Loucy (cell line): ENCODE measurements at regions not wholly inside any gene's neighbourhood (a gene's known extent, or its start where the extent isn't known, plus 50 kb on each side); places are given as distances from the start of the nearest gene placed in this dataset.

Experiments
- EZH2phosphoT487 ChIP-seq: fragments of 200-600 bp; IDR thresholded peaks from 2 replicates; pipeline ENCODE4 v1.6.1; 2018; ENCODE audit warnings: antibody characterized with exemption, mild to moderate bottlenecking, moderate library complexity, borderline replicate concordance
- TF ChIP-seq, protein P1 (sequence below): fragments of 200-600 bp; sonication (generic); conservative IDR thresholded peaks from 2 replicates; pipeline ENCODE4 v1.5.1; 2014; ENCODE audit warnings: mild to moderate bottlenecking, antibody characterized with exemption, low read length

DNA sequence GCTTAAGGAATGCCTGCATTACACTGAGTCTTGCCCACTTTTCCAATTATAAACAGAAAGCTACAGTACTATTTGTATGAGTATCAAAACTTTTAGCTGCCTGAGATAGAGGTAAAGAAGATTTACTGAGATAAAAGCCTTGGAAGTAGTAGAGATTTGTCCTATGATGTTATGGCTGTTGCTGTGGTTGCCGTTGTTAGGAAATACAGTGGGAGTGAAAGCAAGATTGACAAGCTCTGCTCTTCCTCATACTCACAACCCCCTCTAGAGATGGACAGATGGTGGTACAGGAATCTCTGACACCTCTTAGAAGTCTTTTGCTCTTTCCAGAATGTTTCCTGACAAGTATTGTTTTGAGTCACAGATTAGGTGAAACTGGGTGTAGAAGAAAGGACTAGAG is 242.5 kb downstream of the RPIA start:
- TF ChIP-seq, protein P1, sequence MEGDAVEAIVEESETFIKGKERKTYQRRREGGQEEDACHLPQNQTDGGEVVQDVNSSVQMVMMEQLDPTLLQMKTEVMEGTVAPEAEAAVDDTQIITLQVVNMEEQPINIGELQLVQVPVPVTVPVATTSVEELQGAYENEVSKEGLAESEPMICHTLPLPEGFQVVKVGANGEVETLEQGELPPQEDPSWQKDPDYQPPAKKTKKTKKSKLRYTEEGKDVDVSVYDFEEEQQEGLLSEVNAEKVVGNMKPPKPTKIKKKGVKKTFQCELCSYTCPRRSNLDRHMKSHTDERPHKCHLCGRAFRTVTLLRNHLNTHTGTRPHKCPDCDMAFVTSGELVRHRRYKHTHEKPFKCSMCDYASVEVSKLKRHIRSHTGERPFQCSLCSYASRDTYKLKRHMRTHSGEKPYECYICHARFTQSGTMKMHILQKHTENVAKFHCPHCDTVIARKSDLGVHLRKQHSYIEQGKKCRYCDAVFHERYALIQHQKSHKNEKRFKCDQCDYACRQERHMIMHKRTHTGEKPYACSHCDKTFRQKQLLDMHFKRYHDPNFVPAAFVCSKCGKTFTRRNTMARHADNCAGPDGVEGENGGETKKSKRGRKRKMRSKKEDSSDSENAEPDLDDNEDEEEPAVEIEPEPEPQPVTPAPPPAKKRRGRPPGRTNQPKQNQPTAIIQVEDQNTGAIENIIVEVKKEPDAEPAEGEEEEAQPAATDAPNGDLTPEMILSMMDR: peak; percentile 66
- no peak for TF ChIP-seq EZH2phosphoT487
